ENCODE measurements at regions not wholly inside any gene's neighbourhood (a gene's known extent, or its start where the extent isn't known, plus 50 kb on each side); places are given as distances from the start of the nearest gene placed in this dataset.

DNA sequence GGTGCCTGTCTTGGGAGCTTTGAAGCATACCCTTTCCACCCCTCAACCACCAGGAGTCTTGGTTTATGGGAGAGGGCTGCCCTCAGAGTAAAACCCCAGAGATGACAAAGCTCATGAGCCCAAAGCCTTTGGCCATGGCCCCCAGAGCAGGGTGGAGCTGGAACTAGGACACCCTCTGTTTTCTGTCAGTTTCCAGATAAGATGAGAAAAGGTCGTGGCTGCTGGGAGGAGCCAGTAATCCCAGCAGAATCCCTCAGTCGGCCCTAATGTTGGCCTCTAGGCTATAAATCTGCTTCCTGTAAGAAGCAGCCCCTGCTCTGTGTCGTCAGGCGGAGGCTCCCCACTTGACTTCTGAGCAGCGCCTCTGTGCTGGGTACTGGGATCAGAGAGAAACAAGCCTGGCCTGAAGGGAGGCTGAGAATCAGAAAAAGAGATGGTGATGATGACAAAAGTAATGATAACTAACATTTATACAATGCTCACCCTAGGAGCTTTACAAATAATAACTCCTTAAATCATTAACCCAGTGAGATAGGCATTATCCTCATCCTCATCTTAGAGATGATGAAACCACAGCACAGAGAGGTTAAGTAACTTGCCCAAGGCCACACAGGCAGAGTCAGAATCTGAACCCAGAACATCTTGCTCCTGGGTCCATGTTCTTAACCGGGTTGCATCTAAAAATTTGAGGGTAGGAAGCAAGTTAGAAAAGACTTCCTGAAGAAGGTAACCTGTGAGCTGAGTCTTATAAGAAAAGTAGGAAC lies 471.4 kb downstream of the SOX6 start:
- ChIA-PET POLR2A (no interaction called here), CTCF (no interaction called here)

DNA sequence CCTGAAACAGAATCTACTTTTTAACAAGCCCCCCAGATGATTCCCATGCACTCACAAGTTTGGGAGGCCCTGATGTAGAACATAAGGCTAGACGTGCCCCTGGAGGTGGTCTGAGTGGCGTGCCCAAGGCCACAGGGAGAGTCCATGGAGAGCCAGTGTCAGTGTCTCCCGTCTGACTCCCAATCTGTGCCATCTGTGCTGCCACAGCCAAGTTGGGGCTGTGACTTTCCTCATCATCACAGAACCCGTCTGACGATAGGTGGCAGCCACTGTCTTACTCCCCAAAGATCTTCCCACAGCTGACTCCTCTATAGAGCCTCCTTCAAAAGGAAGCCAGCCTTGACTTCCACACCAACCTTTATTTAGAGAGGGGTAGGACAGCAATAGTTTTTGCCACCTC lies 470.5 kb downstream of the SOX6 start:
- CTCF ChIA-PET, result no interaction called here
- POLR2A ChIA-PET, result no interaction called here

DNA sequence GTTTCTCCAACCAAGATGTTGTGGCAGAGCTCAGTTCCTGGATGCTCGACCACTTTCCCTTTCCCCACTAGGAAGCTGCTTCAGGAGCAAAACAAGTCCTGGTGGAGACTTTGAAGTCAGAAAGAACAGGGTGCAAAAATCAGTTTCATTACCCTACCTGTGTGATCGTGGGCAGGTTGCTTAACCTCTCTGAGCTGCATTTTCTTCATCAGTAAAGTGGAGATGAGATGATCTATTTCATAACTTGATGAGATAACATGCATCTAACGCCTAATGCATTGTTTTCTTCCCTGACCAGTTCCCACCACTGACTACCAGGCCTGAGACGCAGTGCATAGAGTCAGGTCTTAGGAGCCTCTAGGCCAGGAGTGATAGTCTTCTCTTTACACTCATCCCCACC lies 470.0 kb downstream of the SOX6 start:
- ChIA-PET POLR2A (no interaction called here), CTCF (no interaction called here)

DNA sequence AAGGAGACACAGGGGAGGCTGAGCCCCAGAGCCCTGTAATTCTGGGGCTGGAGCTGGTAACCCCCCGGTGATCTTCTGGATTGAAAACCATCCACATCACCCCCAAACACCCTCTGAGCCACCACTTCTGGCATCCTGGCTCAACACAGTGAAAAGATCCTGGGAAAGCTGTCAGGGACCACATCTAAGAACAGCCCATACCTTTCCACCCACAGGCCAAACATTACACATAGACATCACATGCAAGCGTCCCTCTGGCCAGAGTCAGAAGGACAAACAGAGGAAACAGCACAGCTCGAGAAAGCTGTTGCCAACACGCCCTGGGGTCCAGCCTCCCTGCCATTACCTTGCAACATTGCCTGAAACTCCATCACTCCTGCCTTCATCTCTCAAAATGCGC lies 469.5 kb downstream of the SOX6 start:
- ChIA-PET POLR2A (no interaction called here), CTCF (no interaction called here)

DNA sequence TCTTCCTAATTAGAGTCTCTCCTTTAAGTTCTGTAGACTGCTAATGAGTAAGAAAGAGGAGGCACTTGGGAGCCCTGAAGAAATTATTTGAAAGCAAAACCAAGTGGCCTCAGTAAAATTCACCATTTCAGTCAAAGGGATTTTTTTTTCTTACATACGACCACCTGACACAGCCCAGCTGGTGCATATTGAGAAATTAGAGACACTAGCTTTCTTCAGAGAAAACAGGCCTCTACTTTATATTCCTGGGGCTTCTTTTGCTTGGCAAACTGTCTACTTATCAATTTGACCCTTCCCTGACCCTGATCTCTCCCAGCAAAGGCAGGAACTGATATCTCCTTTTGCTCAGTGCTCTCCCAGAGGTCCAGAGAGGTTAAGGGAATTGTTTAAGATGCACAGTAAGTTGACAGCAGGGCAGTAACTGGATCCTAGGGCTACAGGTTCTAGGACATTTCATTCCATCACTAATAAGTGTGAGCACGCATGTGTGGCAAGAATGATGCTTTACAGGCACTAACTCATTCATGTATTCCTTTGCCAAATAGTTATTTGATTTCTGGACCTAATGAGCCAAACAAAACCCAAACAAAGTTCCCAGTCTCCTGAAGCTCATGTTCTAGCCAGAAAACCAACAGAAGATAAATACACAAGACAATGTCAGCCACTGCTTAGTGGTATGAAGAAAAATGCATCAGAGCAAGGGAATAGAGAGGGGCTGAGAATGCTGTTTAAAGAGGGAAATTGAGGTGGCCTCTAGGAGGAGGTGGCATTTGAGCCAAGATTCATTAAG lies 467.6 kb downstream of the SOX6 start:
- ChIA-PET POLR2A (no interaction called here), CTCF (no interaction called here)

DNA sequence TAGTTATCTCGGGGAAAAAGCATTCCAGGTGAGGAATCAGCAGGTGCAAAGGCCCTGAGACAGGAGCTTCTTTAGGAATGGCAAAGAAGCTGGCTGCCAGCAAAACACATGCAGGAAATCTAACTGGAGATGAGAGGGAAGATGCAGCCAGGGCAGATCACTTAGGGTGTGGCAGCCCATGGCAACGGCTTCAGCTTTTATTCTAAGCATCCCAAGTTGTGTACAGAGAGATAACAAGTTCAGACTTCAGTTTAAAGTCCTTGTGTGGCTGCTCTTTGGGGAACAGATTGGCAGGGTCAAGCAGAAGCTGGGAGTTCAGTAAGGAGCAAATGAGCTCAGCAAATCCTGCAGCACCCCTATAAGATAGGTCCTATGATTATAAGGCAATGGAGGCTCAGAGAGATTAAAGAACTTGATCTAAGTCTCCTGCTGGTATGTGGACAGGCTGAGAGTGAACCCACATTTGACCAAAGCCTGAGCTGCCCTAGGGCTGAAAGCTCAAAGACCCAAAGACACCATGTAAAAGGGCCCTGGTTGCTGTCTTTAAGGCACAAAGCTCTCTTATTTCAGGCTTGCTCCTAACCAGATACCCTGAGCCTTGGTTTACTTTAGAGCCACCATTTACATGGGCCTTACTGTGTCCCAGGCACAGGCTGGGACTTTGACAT lies 466.8 kb downstream of the SOX6 start:
- ChIA-PET CTCF (no interaction called here), POLR2A (no interaction called here)

DNA sequence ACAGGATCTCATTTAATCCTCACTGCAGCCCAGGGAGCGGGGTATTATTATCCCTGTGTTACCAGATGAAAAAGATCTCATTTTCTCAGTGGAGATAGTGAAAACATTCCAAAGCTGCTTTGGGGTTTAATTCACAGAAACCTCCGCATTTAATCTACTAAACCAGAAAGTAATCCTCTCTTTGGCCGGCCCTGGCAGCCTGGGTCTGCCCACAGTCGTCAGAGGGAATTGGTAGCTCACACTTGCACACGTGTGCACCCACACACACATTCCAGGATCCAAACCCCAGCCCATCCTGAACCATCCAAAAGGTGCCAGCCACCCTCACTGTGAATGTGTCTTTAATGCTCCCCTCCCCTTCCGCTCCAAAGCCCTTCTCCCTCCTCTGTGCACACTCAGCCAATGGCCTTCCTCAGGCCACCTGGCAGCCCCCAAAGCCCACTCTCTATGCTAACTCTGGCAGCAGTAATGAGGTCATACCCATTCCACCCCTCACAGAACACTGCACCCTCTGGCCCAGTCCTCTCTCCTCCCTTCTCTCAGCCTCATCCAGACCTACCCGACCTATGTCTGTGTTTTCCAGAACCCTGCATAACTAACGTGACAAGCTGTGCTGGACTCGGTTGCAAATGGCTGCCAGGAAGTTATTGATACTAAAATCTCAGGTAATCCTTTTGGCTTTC lies 466.2 kb downstream of the SOX6 start:
- ChIA-PET POLR2A (no interaction called here), CTCF (no interaction called here)

DNA sequence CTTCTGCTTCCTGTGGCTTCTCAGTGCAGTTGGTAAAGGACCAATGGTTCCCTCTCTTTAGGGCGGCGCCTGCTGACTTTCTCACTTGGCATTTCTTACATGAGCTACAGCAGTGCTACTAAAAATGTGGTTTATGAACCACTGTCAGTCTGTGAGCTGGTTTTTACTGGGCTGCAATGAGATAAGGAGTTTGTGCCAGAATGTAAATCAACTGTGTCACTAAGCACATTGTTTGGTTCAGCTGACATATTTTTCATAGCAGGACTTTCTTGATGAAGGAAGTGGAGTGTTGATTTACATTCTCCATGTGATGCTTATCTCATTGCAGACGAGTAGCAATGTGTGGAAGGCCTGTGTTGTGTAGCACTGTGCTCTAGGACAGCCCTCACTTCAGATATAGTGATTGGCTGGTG lies 463.3 kb downstream of the SOX6 start:
- ChIA-PET POLR2A (no interaction called here), CTCF (no interaction called here)

DNA sequence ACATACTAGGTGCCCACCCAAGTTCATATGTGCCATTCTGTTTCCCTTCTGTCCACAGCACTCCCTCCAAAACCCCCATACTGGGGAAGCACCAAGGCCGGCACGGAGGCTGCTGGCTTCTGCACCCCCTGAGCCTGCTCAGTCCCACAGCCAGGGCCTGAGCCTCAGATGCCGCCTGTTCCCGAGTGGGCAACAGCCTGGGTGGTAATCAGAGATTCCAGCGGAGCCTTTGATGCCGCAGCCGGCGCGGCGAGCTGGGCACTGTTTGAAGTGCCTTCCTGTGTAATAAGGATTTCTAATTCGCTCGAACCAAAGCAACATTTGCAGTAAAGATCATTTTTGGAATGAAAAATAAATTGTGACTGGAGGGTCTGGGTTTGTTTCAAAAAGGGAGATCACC lies 460.3 kb downstream of the SOX6 start:
- ChIA-PET CTCF (no interaction called here), POLR2A (no interaction called here)

DNA sequence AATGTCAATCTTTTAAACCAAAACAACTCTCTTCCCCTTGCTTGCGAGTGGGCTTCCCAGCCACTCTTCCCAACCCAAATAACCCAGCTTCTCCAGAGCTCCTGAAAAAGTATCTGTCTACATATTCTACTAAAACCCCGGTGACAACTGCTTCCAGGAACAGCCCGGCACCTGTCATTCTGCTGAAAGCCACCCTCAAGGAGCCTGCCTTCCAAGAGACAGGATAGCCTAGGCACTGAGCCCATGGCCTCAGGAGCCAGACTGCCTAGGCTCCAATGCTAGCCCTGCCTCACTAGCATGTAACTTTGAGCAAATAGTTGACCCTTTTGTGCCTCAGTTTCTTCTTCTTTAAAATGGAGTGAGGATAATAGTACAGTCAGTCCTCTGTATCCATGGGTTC lies 459.8 kb downstream of the SOX6 start:
- ChIA-PET CTCF (no interaction called here), POLR2A (no interaction called here)

DNA sequence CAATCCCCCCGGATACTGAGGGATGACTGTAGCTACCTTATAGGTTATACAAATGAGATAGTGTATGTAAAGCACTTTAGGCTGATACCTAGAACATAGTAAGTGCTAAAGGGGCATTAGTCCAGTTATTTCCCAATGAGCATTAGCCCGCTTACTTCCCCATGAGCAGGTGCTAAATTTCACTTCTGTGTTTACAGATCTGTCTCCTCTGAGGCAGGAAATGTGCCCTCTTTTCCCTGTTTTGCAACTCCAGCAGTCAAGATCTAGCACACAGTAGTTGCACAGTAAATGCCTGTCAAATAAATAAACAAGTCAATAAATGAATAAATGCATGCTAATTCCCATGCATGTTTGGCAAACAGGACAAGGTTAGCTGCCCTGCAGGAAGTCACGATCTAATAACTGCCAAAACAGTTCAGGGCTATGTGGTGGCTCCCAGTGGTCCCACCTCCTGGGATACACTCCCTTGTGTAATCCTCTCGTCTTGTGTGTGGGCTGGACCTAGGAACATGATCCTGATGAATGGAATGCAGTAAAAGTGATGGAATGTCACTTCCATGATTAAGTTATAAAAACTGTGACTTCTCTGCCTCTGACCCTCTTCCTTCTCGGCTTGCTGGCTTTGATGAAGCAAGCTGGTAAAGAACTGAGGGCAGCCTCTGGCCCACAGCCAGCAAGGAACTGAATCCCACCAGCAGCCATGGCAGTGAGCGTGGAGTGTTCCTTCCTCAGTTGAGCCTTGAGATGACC lies 459.0 kb downstream of the SOX6 start:
- POLR2A ChIA-PET, result no interaction called here
- CTCF ChIA-PET, result no interaction called here

DNA sequence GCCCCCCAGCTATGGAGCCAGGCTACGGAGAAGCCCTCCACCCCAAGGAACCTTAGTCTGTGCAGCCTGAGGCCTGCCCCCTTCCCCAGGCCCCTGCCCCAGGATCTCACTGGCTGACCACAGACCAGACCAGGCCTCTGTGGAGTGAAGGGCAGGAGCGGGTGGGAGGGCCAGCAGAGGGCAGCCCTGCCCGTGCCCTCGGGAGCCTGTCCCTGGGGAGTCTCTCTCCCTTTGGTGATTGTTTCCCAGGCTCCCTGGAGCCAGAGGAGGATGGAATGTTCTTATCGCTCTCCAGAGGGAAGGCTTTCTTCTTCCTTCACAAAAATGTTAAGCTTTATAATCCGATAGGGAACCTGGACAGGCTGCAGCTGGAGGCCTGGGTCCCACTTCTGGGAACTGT lies 455.3 kb downstream of the SOX6 start:
- ChIA-PET CTCF (no interaction called here), POLR2A (no interaction called here)

DNA sequence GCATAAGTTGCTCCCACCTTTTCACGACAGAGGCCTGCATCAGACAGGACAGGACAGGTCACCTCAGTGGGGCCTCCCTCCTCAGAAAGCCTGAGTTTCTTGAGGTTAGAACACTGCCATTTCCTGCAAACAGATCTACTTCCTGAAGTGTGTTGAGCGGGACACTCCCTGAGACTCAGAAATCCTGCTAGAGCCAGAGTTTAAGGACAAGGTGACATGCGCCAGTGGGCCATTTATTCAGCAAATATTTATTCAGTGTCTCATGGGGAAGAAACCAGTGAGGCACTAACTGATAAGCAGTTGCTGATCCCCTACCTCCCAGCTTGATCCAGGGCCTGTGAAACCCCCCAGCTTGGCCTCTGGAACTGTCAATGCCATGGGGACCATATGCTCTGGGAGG lies 454.6 kb downstream of the SOX6 start:
- CTCF ChIA-PET, result no interaction called here
- POLR2A ChIA-PET, result no interaction called here

DNA sequence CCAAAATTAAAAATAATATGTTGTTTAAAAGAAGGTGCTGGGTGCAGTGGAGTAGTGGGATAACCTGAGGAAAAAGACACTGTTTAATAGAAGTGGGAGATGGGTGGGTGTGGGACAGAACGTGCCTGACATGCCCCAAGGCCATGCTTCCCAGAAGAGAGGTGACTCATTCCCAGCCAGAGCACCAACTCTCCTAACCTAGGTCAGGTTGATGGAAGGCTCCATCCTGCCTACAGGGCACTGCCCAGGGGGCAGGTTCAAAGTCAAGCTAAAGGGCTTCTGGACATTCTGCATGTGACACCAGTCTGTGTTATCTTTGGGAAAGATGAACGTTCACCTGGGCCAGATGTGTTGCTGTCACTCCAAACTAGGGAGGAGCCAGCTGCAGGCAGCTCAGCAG lies 453.1 kb downstream of the SOX6 start:
- POLR2A ChIA-PET, result no interaction called here
- CTCF ChIA-PET, result no interaction called here

DNA sequence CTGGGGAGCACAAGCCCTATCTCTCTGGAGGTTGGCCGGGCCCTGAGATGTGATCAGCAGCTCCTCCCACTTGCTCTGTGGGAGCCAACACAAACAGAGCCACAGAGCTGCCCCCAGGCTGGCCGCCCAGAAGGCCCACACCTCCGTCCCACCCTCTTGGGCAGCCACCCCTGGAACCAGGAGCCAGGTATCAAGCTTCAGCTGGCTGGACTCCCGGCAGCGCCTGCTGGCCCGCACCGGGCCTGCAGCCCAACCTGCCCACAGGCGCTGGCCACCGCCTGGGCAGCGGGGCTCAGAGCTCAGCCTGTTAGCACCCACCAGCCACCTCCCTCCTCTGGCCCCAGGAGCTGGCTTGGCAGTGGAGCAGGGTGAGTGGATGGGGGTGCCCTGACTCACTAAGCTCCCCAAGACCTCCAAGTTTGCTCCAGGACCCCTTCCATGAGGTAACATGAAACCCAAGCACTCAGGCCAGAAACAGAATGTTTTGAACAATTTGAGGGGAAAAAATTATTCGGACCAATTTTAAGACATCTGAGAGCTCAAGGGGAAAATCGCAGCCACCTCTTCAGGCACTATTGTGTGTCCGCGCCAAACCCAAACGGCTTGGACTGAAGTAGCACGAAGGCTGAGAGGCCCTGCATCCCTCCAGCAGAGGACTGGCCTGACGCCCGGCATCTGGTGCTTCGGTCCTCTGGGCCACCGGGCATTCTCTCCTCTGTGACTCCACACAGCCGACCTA lies 450.8 kb downstream of the SOX6 start:
- ChIA-PET CTCF (no interaction called here), POLR2A (no interaction called here)

DNA sequence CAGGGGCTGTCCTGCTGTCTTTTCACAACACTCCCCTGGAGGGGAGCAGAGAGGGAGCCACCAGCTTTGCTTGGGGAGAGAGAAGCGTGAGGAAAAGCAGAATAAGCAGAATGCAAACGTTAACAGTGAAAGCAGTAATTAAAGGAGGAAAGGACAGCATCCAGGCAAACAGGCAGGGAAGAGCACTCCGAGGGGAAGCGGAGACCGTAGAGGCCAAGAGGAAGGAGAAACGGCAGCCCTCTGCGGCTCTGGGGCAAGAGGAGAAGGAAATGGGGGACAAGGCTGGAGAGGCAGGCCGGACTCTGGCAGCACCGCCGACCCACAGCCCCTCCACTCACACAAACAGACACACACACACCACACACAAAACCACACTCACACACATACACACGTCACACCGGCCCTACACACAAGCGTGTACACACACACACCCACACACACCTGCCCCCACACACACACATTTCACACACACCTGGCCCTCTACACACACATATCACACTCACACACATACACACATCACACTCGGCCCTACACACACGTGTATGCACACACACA lies 449.8 kb downstream of the SOX6 start:
- ChIA-PET CTCF (no interaction called here), POLR2A (no interaction called here)

DNA sequence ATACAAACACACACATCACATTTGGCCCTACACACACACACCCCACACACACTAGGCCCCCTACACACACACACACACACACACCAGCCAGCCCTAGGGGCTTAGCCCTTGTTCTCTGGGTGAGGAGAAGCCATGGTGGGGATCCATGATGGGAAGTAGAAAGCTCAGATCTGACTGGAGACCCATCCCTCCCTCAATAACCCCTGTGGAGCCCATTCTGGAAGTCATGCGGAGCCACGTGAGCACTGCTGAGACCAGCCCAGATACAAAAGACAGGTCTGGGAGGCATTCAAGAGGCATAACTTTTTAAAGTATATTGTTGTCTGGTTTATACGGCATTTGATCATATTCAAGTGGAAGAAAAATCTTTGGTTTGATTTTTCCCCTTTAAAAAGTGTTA lies 448.5 kb downstream of the SOX6 start:
- CTCF ChIA-PET, result no interaction called here
- POLR2A ChIA-PET, result no interaction called here

DNA sequence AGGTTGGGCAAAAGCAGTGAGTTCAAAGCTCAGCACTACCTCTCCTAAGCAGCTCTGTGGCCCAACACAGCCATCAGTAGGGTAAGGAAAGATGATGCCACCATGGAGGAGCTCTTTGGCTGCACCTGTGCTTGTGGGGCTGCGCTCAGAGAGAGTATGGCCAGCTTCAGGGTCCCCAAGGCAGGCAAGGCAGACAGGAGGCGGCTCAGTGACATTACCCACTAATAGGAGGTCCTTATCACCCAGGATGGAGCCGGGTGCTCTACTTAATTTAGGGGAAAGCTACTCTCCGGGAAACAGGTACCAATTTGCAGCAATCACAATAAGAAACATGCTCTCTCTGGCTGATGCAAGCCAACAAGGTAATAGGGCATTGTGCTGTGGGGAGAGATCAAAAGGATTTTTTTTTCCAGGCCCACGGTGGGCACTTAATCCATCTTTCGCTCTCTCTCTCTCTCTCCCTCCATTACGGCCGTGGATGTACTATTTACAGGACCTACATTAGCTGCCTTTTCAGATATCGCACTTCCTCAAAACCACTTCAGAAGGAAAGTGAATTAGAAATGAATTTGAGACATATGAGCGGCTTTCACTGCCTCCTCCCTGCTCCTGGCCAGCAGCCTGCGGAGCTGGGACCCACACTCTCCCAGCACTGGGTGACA lies 446.3 kb downstream of the SOX6 start:
- ChIA-PET CTCF (interaction anchor here (0.6 kb wide), 1 partner anchor 1907 kb away, joined by 3 read pairs; no protein-coding TSS in a partner anchor), POLR2A (no interaction called here)

DNA sequence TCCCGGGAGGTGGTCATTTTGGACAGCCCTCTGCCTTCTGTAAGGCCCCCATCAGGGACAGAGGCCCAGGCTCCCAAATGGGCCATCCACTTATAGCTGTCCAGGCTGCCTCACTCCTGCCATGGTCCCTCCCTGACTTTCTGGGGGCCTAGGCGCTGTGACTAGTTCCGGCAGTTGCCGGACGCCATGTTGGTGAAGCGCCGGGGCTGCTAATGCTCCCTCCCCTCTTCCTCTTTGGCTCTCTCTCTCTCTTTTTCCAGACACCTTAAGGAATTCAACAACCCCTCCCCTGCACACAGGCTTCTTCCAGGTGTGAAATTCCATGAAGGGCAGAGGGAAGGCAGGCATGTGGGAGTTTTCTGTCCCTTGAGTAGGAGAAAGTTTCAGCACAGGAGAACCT lies 445.6 kb downstream of the SOX6 start:
- ChIA-PET POLR2A (no interaction called here), CTCF (no interaction called here)

All from activated CD8-positive, alpha-beta memory T cell treated with anti-CD3 and anti-CD28 coated beads for 36 hours (primary cell).